Sigmoid colon (tissue), 6 donors: ENCODE measurements at regions not wholly inside any gene's neighbourhood (a gene's known extent, or its start where the extent isn't known, plus 50 kb on each side); places are given as distances from the start of the nearest gene placed in this dataset.

ENCODE experiments used
- DNase-seq: peaks from one replicate; pipeline ENCODE4 v3.0.0-alpha.2; 2019
- H3K27ac ChIP-seq, 4 donors: fragments of 200-600 bp; sonication (generic); one replicate each; pipeline ENCODE4 v1.5.1; 2016 to 2019; ENCODE audit warnings: mild to moderate bottlenecking in 1 of 4
- H3K27me3 ChIP-seq, 3 donors: fragments of 200-600 bp; sonication (generic); one replicate each; pipeline ENCODE4 v1.5.1; 2019; ENCODE audit warnings: mild to moderate bottlenecking in 1 of 3
- H3K36me3 ChIP-seq, 4 donors: fragments of 200-600 bp; sonication (generic); one replicate each; pipeline ENCODE4 v1.5.1; 2016 to 2019
- H3K4me1 ChIP-seq, 4 donors: fragments of 200-600 bp; sonication (generic); one replicate each; pipeline ENCODE4 v1.5.1; 2017 to 2019
- H3K4me3 ChIP-seq, 4 donors: fragments of 200-600 bp; sonication (generic); one replicate each; pipeline ENCODE4 v1.5.1; 2017 to 2019; ENCODE audit warnings: mild to moderate bottlenecking in 2 of 4, moderate library complexity in 1 of 4
- H3K9me3 ChIP-seq, 4 donors: fragments of 200-600 bp in 3 of 4; sonication (generic) in 3 of 4; one replicate each; pipeline versions ENCODE4 v1.5.1 to v1.6.1; 2013 to 2019
- EP300 ChIP-seq, 4 donors: sonication (generic); formaldehyde crosslinking; IDR thresholded peaks; one replicate each; pipeline ENCODE4 v1.6.1; 2017; ENCODE audit warnings: antibody characterized with exemption in 4 of 4
- POLR2A ChIP-seq, 2 donors: fragments of 450-650 bp; IDR thresholded peaks; one replicate each; pipeline ENCODE4 v1.6.1; 2016; ENCODE audit warnings: antibody characterized with exemption in 2 of 2, mild to moderate bottlenecking in 2 of 2, moderate library complexity in 2 of 2
- POLR2AphosphoS5 ChIP-seq, 4 donors: sonication (generic); formaldehyde crosslinking; IDR thresholded peaks; one replicate each; pipeline ENCODE4 v1.6.1; 2017; ENCODE audit warnings: antibody characterized with exemption in 4 of 4
- WGBS, 2 donors: extraction: QIAGEN DNeasy Blood & Tissue Kit; methylation state at CpG; one replicate each; pipeline ENCODE4 v1.1.7; 2013; 5-methylcytosine and 5-hydroxymethylcytosine counted together
- intact Hi-C: fragments of 100-400 bp; cut with DNase I; formaldehyde crosslinking; loops from one replicate; pipeline ENCODE4 v1.15.1; 2023
- TF ChIP-seq, protein P1 (sequence below), 4 experiments: fragments of 450-650 bp in 3 of 4; fragments of 200-600 bp in 1 of 4; IDR thresholded peaks; one replicate each; pipeline ENCODE4 v1.5.1; 2016 to 2019; ENCODE audit warnings: antibody characterized with exemption in 4 of 4, mild to moderate bottlenecking in 3 of 4, moderate library complexity in 2 of 4
- donor health status: healthy with polysubstance abuse.
- donor health status: healthy.

DNA sequence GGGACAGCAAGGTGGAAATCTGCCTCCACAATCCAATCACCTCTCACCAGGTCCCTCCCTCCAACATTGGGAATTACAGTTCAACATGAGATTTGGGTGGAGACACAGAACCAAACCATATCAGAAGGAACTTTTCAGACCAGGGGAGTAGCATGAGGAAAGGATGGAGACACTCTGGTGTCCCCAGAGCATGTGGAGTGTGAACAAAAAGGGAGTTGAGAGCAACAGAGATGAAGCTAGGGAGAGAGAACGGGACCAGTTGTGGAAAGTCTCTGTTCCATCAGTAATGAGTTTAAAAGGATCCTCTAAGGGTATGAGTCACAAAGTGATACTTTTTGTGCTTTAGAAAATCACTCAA is 382.0 kb downstream of the SFMBT2 start:
- Histone ChIP-seq H3K27me3 (no peaks in the 10 kb centered on the region), H3K4me1 (no peaks in the 10 kb centered on the region), H3K36me3 (no peaks in the 10 kb centered on the region), H3K4me3 (no peak overlapping the region), H3K27ac (no peak overlapping the region), H3K9me3 (no peaks in the 10 kb centered on the region)
- no peak for DNase-seq
- WGBS, 2 donors: 87 to 92% methylated on average over 1 of the region's 1 CpG
- TF ChIP-seq EP300 (IDR thresholded peaks at IDR 0.05): no peak
- no peak for TF ChIP-seq POLR2A (IDR thresholded peaks at IDR 0.05)
- TF ChIP-seq, protein P1, sequence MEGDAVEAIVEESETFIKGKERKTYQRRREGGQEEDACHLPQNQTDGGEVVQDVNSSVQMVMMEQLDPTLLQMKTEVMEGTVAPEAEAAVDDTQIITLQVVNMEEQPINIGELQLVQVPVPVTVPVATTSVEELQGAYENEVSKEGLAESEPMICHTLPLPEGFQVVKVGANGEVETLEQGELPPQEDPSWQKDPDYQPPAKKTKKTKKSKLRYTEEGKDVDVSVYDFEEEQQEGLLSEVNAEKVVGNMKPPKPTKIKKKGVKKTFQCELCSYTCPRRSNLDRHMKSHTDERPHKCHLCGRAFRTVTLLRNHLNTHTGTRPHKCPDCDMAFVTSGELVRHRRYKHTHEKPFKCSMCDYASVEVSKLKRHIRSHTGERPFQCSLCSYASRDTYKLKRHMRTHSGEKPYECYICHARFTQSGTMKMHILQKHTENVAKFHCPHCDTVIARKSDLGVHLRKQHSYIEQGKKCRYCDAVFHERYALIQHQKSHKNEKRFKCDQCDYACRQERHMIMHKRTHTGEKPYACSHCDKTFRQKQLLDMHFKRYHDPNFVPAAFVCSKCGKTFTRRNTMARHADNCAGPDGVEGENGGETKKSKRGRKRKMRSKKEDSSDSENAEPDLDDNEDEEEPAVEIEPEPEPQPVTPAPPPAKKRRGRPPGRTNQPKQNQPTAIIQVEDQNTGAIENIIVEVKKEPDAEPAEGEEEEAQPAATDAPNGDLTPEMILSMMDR (IDR thresholded peaks at IDR 0.05): no peak
- no peak for TF ChIP-seq POLR2AphosphoS5 (IDR thresholded peaks at IDR 0.05)
- intact Hi-C loops: no loop called here

DNA sequence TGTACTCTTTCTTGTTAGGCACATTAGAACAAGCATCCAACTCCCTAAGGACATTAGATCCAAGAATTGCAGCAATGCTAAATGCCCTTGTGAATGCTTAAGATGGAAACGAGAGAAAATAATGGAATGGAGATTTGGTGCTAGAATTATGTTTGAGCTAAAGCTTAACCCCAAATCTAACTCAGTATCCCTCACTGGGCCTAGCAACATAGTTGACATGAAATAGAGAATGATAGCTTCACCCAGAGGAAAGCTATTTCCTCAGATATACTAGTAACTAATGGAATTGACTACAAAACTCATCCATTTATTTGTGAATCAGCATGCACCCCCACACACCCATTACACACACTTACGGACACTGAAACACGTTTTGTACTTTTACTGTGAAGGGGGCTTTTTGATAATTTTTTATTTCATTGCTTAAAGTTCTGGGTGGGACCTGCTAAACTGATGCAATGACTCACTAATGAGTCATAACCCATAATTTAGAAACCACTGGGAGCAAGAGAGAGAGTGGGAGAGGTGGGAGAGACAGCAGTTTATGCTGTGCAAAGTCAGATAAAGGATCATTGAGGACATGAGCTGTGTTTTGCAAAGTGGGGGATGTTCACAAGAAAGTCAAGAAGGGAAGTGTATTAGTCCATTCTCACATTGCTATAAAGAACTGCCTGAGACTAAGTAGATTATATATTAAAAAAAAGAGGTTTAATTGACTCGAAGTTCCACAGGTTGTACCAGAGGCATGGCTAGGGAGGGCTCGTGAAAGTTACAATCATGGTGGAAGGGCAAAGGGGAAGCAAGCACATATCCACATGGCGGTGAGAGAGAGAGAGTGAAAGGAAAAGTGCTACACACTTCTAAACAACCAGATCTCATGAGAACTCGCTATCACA is 382.7 kb downstream of the SFMBT2 start:
- DNase-seq: no peak
- H3K4me1 ChIP-seq: no peaks in the 10 kb centered on the region
- peaks cover 0 to 2% (median 0%) of the 10 kb centered on the region in 4 donors for H3K9me3 ChIP-seq
- no peak overlapping the region for H3K4me3 ChIP-seq
- H3K36me3 ChIP-seq: no peaks in the 10 kb centered on the region
- no peaks in the 10 kb centered on the region for H3K27me3 ChIP-seq
- intact Hi-C loops: no loop called here
- WGBS, 2 donors: 67 to 81% methylated on average over 7 of the region's 7 CpGs
- H3K27ac ChIP-seq: no peak overlapping the region
- TF ChIP-seq POLR2AphosphoS5 (IDR thresholded peaks at IDR 0.05) (no peak), EP300 (IDR thresholded peaks at IDR 0.05) (no peak), POLR2A (IDR thresholded peaks at IDR 0.05) (no peak)
- TF ChIP-seq, protein P1 (IDR thresholded peaks at IDR 0.05): no peak

DNA sequence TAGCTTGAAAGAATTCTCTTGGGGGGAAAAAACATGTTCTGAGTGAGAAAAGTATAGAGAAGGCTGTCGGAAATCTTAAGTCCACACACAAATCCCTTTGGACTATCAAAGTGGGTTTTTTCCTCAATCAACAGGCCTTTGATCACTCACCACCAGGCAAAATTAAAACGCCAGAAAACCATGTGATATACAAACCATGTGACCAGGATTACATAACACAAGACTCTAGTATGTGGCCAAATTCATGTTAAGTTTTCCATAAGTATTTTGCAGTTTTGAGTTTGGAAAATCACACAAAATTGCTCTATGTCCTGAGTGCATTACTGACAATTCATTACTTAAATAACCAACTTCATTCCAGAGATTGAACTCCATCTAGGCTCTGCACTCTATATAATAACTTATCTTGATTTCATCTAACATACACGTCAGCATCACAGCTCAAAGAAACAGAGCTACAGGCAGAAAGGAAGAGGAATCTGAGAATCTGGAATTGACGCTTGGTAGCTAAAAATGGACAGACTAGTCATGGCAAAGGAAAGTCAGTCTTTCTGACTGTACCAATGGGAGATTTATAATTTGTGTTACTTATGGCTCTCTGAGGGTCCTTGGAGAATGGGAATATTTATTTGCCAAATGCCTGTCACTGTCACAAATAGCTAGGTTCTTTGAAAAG is 383.5 kb downstream of the SFMBT2 start:
- Histone ChIP-seq H3K27ac (no peak overlapping the region), H3K27me3 (no peaks in the 10 kb centered on the region), H3K4me3 (no peak overlapping the region), H3K9me3 (peaks cover 0 to 2% (median 0%) of the 10 kb centered on the region in 4 donors), H3K4me1 (no peaks in the 10 kb centered on the region), H3K36me3 (no peaks in the 10 kb centered on the region)
- no peak for DNase-seq
- WGBS, 2 donors: 75 to 82% methylated on average over 4 of the region's 4 CpGs
- intact Hi-C loops: no loop called here
- TF ChIP-seq POLR2AphosphoS5 (IDR thresholded peaks at IDR 0.05): no peak
- no peak for TF ChIP-seq EP300 (IDR thresholded peaks at IDR 0.05)

DNA sequence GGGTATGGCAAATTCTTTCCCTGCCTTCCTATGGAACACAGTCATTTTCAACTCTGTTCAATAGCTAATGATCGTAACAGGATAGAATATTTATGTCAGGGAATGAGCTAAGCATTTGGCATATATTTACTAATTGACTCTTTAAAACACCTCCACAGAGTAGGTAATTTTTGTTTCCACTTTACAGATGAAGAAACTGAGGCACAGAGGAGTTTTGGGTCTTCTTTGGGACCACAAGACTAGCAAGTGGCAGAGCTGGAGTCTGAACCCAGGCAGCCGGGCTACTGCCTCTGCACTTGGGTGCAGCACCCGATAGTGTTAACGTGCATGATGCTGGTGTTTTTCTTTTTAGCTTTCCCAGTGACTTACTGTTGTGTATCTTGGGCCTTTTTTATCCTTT is 384.0 kb downstream of the SFMBT2 start:
- peaks cover 0 to 2% (median 0%) of the 10 kb centered on the region in 4 donors for H3K9me3 ChIP-seq
- H3K27ac ChIP-seq: no peak overlapping the region
- no peak for DNase-seq
- H3K4me3 ChIP-seq: no peak overlapping the region
- H3K4me1 ChIP-seq: no peaks in the 10 kb centered on the region
- no peak for TF ChIP-seq POLR2AphosphoS5 (IDR thresholded peaks at IDR 0.05)
- TF ChIP-seq POLR2A (IDR thresholded peaks at IDR 0.05): no peak
- TF ChIP-seq, protein P1 (IDR thresholded peaks at IDR 0.05): no peak
- no peak for TF ChIP-seq EP300 (IDR thresholded peaks at IDR 0.05)
- intact Hi-C loops: no loop called here
- H3K36me3 ChIP-seq: no peaks in the 10 kb centered on the region
- WGBS, 2 donors: 89 to 96% methylated on average over 4 of the region's 4 CpGs
- no peaks in the 10 kb centered on the region for H3K27me3 ChIP-seq

DNA sequence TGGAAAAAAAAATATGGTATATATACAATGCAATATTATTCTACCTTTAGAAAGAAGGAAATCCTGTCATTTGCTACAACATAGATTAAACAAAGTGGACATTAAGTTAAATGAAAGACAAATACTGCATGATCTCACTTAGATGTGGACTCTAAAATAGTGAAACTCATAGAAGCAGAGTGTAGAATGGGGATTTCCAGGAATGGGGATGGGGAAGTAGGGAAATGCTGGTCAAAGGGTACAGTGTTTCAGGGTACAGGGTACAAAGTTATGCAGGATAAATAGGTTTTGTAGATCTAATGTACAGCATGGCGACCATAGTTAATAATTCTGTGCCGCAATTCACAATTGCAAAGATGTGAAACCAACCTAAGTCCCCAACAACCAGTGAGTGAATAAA is 385.5 kb downstream of the SFMBT2 start:
- TF ChIP-seq POLR2AphosphoS5 (IDR thresholded peaks at IDR 0.05) (no peak), POLR2A (IDR thresholded peaks at IDR 0.05) (no peak), EP300 (IDR thresholded peaks at IDR 0.05) (no peak)
- TF ChIP-seq, protein P1 (IDR thresholded peaks at IDR 0.05): no peak
- intact Hi-C loops: no loop called here
- Histone ChIP-seq H3K27ac (no peak overlapping the region), H3K9me3 (peaks cover 0 to 2% (median 0%) of the 10 kb centered on the region in 4 donors), H3K36me3 (no peaks in the 10 kb centered on the region), H3K4me3 (no peak overlapping the region), H3K27me3 (no peaks in the 10 kb centered on the region), H3K4me1 (no peaks in the 10 kb centered on the region)
- no peak for DNase-seq
- 97% methylated on average over 2 of the region's 2 CpGs for WGBS, 2 donors
